ENCODE measurements at regions not wholly inside any gene's neighbourhood (a gene's known extent, or its start where the extent isn't known, plus 50 kb on each side); places are given as distances from the start of the nearest gene placed in this dataset.

GRCh38 chr10:90174531-90174930 lies 473.1 kb downstream of the KIF20B start:
- H3K9me3 ChIP-seq (ENCODE audit: control insufficient read depth in 1 of 2, insufficient read depth in 1 of 2, low read length in 2 of 2): no peaks in the 10 kb centered on the region
- ChIA-PET CTCF (no interaction called here), POLR2A (no interaction called here)
- Mint-ChIP-seq H3K4me1 (ENCODE audit: low read depth) (no peaks in the 10 kb centered on the region), H3K27me3 (no peaks in the 10 kb centered on the region), H3K36me3 (ENCODE audit: low read depth) (no peaks in the 10 kb centered on the region), H3K9me3 (peaks cover 5% of the 10 kb centered on the region), H3K27ac (no peak overlapping the region), H3K4me3 (no peak overlapping the region)
- no peaks in the 10 kb centered on the region for H3K4me1 ChIP-seq (ENCODE audit: insufficient read depth, low read length)
- no peak overlapping the region for H3K27ac ChIP-seq (ENCODE audit: low read depth in 1 of 2, low read length in 2 of 2)
- DNase-seq (no peak), ATAC-seq (ENCODE audit: poor library complexity) (no peak)
- no peaks in the 10 kb centered on the region for H3K36me3 ChIP-seq (ENCODE audit: insufficient read depth, low read length)
- no peaks in the 10 kb centered on the region for H3K27me3 ChIP-seq (ENCODE audit: control insufficient read depth in 1 of 2, insufficient read depth in 2 of 2, low read length in 2 of 2)
- no peak for TF ChIP-seq CTCF (IDR thresholded peaks at IDR 0.05)
- intact Hi-C loops (cut with DNase I, micrococcal nuclease): no loop called here
- H3K4me3 ChIP-seq (ENCODE audit: low read length): no peak overlapping the region

GRCh38 chr10:90175161-90175681 lies 473.8 kb downstream of the KIF20B start:
- no peaks in the 10 kb centered on the region for H3K27me3 Mint-ChIP-seq
- no peaks in the 10 kb centered on the region for H3K4me1 Mint-ChIP-seq (ENCODE audit: low read depth)
- H3K27ac Mint-ChIP-seq: no peak overlapping the region
- no peaks in the 10 kb centered on the region for H3K36me3 ChIP-seq (ENCODE audit: insufficient read depth, low read length)
- ChIA-PET CTCF (no interaction called here), POLR2A (no interaction called here)
- H3K9me3 ChIP-seq (ENCODE audit: control insufficient read depth in 1 of 2, insufficient read depth in 1 of 2, low read length in 2 of 2): no peaks in the 10 kb centered on the region
- H3K4me3 ChIP-seq (ENCODE audit: low read length): no peak overlapping the region
- H3K4me1 ChIP-seq (ENCODE audit: insufficient read depth, low read length): no peaks in the 10 kb centered on the region
- no peak overlapping the region for H3K4me3 Mint-ChIP-seq
- peaks cover 5% of the 10 kb centered on the region for H3K9me3 Mint-ChIP-seq
- TF ChIP-seq CTCF (IDR thresholded peaks at IDR 0.05): no peak
- no peak for DNase-seq
- no peaks in the 10 kb centered on the region for H3K27me3 ChIP-seq (ENCODE audit: control insufficient read depth in 1 of 2, insufficient read depth in 2 of 2, low read length in 2 of 2)
- no peaks in the 10 kb centered on the region for H3K36me3 Mint-ChIP-seq (ENCODE audit: low read depth)
- intact Hi-C loops (cut with DNase I, micrococcal nuclease): no loop called here
- H3K27ac ChIP-seq (ENCODE audit: low read depth in 1 of 2, low read length in 2 of 2): no peak overlapping the region
- no peak for ATAC-seq (ENCODE audit: poor library complexity)

- H3K27ac ChIP-seq (ENCODE audit: low read depth in 1 of 2, low read length in 2 of 2): no peak overlapping the region
- H3K4me3 ChIP-seq (ENCODE audit: low read length): no peak overlapping the region
- H3K27me3 Mint-ChIP-seq: no peaks in the 10 kb centered on the region
- no peak for TF ChIP-seq CTCF (IDR thresholded peaks at IDR 0.05)
- H3K4me3 Mint-ChIP-seq: no peak overlapping the region
- no peak overlapping the region for H3K27ac Mint-ChIP-seq
- H3K36me3 Mint-ChIP-seq (ENCODE audit: low read depth): no peaks in the 10 kb centered on the region
- H3K36me3 ChIP-seq (ENCODE audit: insufficient read depth, low read length): no peaks in the 10 kb centered on the region
- H3K4me1 Mint-ChIP-seq (ENCODE audit: low read depth): no peaks in the 10 kb centered on the region
- CTCF ChIA-PET: no interaction called here
- intact Hi-C loops (cut with DNase I, micrococcal nuclease): no loop called here
- DNase-seq (no peak), ATAC-seq (ENCODE audit: poor library complexity) (no peak)
- no peaks in the 10 kb centered on the region for H3K4me1 ChIP-seq (ENCODE audit: insufficient read depth, low read length)
- POLR2A ChIA-PET: no interaction called here
- no peaks in the 10 kb centered on the region for H3K9me3 ChIP-seq (ENCODE audit: control insufficient read depth in 1 of 2, insufficient read depth in 1 of 2, low read length in 2 of 2)
- peaks cover 5% of the 10 kb centered on the region for H3K9me3 Mint-ChIP-seq
- H3K27me3 ChIP-seq (ENCODE audit: control insufficient read depth in 1 of 2, insufficient read depth in 2 of 2, low read length in 2 of 2): no peaks in the 10 kb centered on the region
These were observed 478.5 kb downstream of the KIF20B start for GRCh38 chr10:90179696-90180407.

All from CD4-positive, alpha-beta T cell (primary cell).